C4-2B (cell line): ENCODE measurements at regions not wholly inside any gene's neighbourhood (a gene's known extent, or its start where the extent isn't known, plus 50 kb on each side); places are given as distances from the start of the nearest gene placed in this dataset.

Source experiments
- CTCF ChIP-seq: fragments of 450-650 bp; conservative IDR thresholded peaks from 2 replicates; pipeline ENCODE4 v1.5.1; 2017; ENCODE audit warnings: mild to moderate bottlenecking
- ZFX ChIP-seq: fragments of 450-650 bp; IDR thresholded peaks from 2 replicates; pipeline ENCODE4 v1.6.1; 2017

- TF ChIP-seq CTCF, result no peak
- no peak for TF ChIP-seq ZFX
Observed at GRCh38 chr9:107660976-107661375, 171.4 kb upstream of the KLF4 start.
